GM13977 (cell line): ENCODE measurements at regions not wholly inside any gene's neighbourhood (a gene's known extent, or its start where the extent isn't known, plus 50 kb on each side); places are given as distances from the start of the nearest gene placed in this dataset.

Source experiments
- DNase-seq: peaks from one replicate; pipeline ENCODE4 v3.0.0; 2012; ENCODE audit warnings: low spot score
- in situ Hi-C: fragments of 300-500 bp; cut with MboI; formaldehyde crosslinking; loops from one replicate; pipeline ENCODE4 v1.12.0; 2022; ENCODE audit warnings: low sequenced_read_pairs, low pct_unique_long_range_greater_than_20kb, mixed read lengths, inconsistent platforms; ENCODE audit not compliant: unreplicated experiment
- TF ChIP-seq, protein P1 (sequence below): IDR thresholded peaks from 2 replicates; pipeline ENCODE4 v1.5.1; 2012; ENCODE audit warnings: mild to moderate bottlenecking, control low read depth; ENCODE audit not compliant: insufficient read depth; ENCODE audit errors: extremely low read depth, missing control alignments

DNA sequence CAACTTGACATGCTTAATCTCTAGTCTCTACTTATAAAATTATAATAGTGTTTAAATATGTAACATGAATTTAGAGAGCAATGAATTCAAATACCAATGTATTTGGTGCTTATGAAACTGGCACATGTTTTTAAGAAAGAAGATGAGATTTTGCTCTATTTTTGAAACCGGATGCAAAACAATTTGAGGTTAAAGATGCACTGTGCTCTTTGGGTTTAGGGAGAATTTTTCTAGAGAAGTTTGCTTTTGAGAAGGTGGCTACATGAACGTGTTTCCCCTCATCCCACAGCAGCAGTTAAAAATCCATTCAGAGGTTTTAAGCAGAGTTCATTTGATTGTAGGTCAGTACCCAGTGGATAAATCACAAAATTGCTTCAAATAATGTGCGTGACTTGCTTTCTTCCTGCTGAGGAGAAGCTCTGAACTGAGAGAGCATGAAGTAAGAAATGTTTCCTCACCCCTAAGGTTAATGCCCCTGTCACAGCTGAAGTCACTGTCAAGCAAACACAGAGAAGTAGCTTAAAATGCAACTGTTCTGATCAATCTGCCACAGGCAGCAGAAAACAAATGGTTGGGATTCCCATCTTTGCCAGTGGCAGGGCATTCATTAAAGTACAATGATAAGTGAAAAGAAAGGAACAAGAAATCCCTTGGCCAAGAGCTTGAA, 241.9 kb upstream of the SYT1 start:
- in situ Hi-C loops = no loop called here
- TF ChIP-seq, protein P1, sequence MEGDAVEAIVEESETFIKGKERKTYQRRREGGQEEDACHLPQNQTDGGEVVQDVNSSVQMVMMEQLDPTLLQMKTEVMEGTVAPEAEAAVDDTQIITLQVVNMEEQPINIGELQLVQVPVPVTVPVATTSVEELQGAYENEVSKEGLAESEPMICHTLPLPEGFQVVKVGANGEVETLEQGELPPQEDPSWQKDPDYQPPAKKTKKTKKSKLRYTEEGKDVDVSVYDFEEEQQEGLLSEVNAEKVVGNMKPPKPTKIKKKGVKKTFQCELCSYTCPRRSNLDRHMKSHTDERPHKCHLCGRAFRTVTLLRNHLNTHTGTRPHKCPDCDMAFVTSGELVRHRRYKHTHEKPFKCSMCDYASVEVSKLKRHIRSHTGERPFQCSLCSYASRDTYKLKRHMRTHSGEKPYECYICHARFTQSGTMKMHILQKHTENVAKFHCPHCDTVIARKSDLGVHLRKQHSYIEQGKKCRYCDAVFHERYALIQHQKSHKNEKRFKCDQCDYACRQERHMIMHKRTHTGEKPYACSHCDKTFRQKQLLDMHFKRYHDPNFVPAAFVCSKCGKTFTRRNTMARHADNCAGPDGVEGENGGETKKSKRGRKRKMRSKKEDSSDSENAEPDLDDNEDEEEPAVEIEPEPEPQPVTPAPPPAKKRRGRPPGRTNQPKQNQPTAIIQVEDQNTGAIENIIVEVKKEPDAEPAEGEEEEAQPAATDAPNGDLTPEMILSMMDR = no peak
- no peak for DNase-seq

DNA sequence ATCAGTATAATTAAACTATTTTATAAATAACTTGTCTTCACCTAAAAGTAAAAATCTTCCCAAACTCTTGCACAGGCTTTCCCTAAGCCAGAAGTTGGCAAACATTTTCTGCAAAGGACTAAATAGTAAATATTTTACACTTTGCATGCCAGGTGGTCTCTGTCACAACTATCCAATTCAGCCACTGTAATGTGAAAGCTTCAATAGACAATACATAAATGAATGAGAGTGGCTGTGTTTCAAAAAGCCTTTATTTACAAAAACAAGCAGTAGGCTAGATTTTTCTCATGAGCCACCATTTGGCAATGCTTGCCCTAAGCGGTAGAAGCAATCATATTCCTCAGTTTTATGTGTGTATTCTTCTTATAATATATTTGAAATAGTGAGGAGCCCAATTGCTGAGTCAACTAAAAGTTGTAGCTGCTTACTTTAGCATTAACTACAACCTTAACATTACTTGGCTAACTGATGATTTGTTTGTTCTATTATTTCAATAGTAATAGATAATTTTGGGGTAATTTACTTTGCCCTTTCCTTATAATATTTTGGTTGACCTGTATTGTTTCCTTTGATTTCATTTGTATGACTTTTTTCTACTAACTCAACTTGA, 236.0 kb upstream of the SYT1 start:
- in situ Hi-C loops = no loop called here
- no peak for DNase-seq
- TF ChIP-seq, protein P1 = no peak

DNA sequence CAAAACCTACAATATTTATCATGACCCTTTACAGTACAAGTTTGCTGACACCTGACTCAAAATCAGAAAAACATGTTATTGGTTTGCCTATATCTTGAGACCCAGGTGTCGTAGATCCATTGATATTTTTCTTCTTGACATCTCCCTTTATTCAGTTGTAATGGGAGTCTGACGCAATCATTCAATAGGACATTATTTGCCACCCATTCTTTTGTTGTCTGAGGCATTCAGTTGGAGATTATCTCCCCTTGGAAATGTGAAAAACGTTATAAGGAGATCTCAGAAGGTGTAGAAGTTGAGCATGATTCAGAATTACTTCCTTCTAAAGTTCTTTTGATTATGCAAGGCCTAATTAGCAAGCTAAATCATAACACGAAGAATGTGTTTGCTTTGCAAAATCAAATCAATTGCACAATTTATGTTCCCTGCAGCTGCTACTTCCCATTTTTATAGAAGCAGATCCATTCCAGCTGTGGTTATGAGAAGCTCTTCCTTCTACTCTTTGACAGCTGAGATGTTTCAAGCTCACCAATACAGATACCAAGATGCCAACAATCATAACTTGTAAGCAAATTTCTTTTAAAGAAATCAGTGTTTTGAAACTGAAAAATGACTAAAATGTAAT, 228.2 kb upstream of the SYT1 start:
- no peak for DNase-seq

DNA sequence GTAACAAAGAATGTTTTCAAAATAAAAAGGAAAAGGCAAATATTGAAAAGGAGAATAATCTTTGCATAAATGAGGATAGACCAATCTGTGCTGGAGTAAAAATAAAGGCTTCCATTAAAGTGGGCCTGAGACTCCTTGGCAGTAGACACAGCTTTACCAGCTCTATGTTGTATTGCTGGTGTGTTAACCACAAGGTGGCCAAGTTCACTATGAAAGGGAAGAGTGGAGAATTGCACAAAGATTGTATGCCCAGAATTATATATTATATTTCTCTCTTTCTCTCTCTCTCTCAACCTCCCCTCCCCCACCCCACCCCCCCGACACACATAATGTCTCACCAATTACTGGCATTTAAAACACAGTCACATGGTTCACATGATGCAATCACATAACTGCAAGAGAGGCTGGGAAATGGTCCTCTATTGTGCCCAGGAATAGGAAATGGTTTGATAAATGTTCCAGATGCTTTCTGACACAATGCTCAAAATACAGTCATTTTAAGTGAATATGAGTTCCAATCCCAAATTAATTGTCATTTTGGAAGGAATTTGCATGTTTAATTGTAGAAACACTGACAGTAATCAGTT, 222.6 kb upstream of the SYT1 start:
- TF ChIP-seq, protein P1 = no peak
- DNase-seq = no peak
- in situ Hi-C loops = no loop called here

More for the DNA sequence above, 228.2 kb upstream of the SYT1 start:
- in situ Hi-C loops = no loop called here
- TF ChIP-seq, protein P1 = no peak

DNA sequence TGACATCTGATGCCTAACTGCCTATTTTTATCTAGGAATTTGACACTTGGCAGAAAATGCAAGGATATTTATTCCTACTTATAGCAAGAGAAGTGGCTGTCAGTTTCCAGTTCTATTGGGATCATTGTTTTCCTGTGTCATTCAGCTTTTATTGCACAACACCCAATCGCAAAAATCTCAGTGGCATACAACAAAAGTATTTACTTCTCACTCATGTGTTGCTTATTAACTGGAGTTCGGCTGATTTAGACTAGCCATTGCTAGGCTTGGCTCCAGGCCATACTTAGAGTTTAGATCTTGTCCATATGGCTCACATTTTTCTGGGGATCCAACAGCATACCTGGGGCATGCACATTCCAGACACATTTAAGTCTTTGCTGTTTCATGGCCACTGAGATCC, 218.6 kb upstream of the SYT1 start:
- in situ Hi-C loops = no loop called here
- TF ChIP-seq, protein P1 = no peak
- DNase-seq = no peak

DNA sequence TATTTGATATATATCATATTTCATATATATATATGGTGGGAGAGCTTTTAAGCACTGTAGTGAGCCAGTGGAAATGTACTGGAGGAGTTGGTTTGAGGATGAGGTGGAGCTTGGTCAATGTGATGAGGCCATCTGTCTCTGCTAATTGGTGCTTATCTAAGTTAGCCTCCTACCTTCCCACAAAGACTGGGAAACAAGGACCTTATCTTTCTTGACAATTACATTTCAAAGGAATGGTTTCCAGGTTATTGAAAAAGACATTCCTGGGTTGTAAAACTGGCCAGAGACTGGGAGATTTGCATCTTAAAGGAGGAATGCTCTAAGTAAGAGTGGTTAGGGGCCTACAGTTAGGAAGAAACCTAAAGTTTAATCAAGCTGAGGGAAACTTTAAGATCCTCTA, 212.8 kb upstream of the SYT1 start:
- TF ChIP-seq, protein P1 = no peak
- in situ Hi-C loops = no loop called here
- no peak for DNase-seq
